ENCODE measurements at regions not wholly inside any gene's neighbourhood (a gene's known extent, or its start where the extent isn't known, plus 50 kb on each side); places are given as distances from the start of the nearest gene placed in this dataset.

- no peak for ATAC-seq (ENCODE audit: low read depth)
- H3K4me1 ChIP-seq (ENCODE audit: insufficient read depth, poor library complexity, severe bottlenecking) = no peaks in the 10 kb centered on the region
- H3K27ac ChIP-seq (ENCODE audit: poor library complexity, severe bottlenecking) = no peak overlapping the region
- no peaks in the 10 kb centered on the region for H3K9me3 ChIP-seq (ENCODE audit: severe bottlenecking)
- peaks cover 13% of the 10 kb centered on the region for H3K27me3 ChIP-seq (ENCODE audit: insufficient read depth, poor library complexity, severe bottlenecking)
- no peaks in the 10 kb centered on the region for H3K36me3 ChIP-seq (ENCODE audit: low read depth)
- no peak for DNase-seq (ENCODE audit: low spot score)
- H3K4me3 ChIP-seq (ENCODE audit: severe bottlenecking) = no peak overlapping the region
- no peak for TF ChIP-seq CTCF (IDR thresholded peaks at IDR 0.05; ENCODE audit: poor library complexity, severe bottlenecking)
Measured at GRCh38 chr5:99617335-99617734, 688.5 kb upstream of the CHD1 start.

DNA sequence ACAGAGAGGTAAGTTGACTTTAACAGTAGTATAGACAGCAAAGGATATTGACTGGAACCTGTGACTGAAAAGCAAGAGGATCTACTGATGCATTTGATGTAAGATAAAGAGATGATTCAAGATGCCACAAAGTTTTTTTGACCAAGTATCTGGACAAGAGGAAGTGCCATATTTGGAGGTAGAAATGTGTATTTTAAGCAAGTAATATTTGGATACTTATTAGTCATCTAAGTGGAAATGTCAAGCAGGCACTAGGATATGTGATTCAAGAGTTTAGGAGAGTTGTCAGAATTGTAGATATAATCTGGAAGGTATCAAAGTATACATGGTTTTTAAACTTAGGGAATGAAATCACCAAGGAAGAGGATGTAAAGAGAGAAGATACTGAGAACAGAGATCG lies 686.1 kb upstream of the CHD1 start:
- Histone ChIP-seq H3K36me3 (ENCODE audit: low read depth) (no peaks in the 10 kb centered on the region), H3K27ac (ENCODE audit: poor library complexity, severe bottlenecking) (no peak overlapping the region), H3K4me1 (ENCODE audit: insufficient read depth, poor library complexity, severe bottlenecking) (no peaks in the 10 kb centered on the region), H3K27me3 (ENCODE audit: insufficient read depth, poor library complexity, severe bottlenecking) (peaks cover 8% of the 10 kb centered on the region), H3K4me3 (ENCODE audit: severe bottlenecking) (no peak overlapping the region), H3K9me3 (ENCODE audit: severe bottlenecking) (no peaks in the 10 kb centered on the region)
- no peak for ATAC-seq (ENCODE audit: low read depth)
- TF ChIP-seq CTCF (IDR thresholded peaks at IDR 0.05; ENCODE audit: poor library complexity, severe bottlenecking) = no peak
- no peak for DNase-seq (ENCODE audit: low spot score)

GRCh38 chr5:99607124-99607523 lies 678.3 kb upstream of the CHD1 start:
- Histone ChIP-seq H3K9me3 (ENCODE audit: severe bottlenecking) (no peaks in the 10 kb centered on the region), H3K36me3 (ENCODE audit: low read depth) (no peaks in the 10 kb centered on the region), H3K4me3 (ENCODE audit: severe bottlenecking) (no peak overlapping the region), H3K27me3 (ENCODE audit: insufficient read depth, poor library complexity, severe bottlenecking) (no peaks in the 10 kb centered on the region), H3K27ac (ENCODE audit: poor library complexity, severe bottlenecking) (no peak overlapping the region), H3K4me1 (ENCODE audit: insufficient read depth, poor library complexity, severe bottlenecking) (no peaks in the 10 kb centered on the region)
- no peak for TF ChIP-seq CTCF (IDR thresholded peaks at IDR 0.05; ENCODE audit: poor library complexity, severe bottlenecking)
- ATAC-seq (ENCODE audit: low read depth) (no peak), DNase-seq (ENCODE audit: low spot score) (no peak)

DNA sequence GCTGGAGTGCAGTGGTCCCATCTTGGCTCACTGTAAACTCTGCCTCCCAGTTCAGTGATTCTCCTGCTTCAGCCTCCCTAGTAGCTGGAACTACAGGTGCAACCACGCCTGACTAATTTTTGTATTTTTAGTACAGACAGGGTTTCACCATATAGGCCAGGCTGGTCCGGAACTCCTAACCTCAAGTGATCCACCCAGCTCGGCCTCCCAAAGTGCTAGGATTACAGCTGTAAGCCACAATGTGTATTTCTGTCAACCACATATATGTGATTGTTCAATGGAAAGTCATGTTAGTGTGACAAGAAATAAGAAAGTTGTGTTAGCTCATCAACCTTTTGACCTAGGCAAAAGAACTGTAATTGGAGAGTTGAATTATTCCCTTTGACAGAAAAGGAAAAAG lies 677.1 kb upstream of the CHD1 start:
- no peaks in the 10 kb centered on the region for H3K4me1 ChIP-seq (ENCODE audit: insufficient read depth, poor library complexity, severe bottlenecking)
- H3K27ac ChIP-seq (ENCODE audit: poor library complexity, severe bottlenecking) = no peak overlapping the region
- no peaks in the 10 kb centered on the region for H3K9me3 ChIP-seq (ENCODE audit: severe bottlenecking)
- no peak for TF ChIP-seq CTCF (IDR thresholded peaks at IDR 0.05; ENCODE audit: poor library complexity, severe bottlenecking)
- ATAC-seq (ENCODE audit: low read depth) (no peak), DNase-seq (ENCODE audit: low spot score) (no peak)
- no peaks in the 10 kb centered on the region for H3K36me3 ChIP-seq (ENCODE audit: low read depth)
- no peaks in the 10 kb centered on the region for H3K27me3 ChIP-seq (ENCODE audit: insufficient read depth, poor library complexity, severe bottlenecking)
- H3K4me3 ChIP-seq (ENCODE audit: severe bottlenecking) = no peak overlapping the region

DNA sequence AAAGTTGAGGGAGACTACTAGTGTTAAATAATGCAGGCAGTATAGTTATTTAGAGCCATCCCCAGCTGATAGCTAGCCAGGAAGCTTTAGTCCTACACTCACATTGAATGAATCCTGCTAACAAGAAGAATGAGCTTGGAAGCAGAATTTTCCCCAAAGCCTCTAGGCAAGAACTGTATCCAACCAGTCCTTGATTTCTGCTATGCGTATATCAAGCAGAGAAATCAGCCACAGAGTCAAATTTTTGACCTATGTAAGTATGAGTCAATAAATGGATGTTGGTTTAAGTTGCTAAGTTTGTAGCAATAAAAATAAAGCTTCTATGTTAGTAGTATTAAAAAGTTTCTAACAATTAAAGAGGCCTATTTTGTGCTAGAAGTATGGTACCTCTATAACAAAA lies 672.1 kb upstream of the CHD1 start:
- H3K4me1 ChIP-seq (ENCODE audit: insufficient read depth, poor library complexity, severe bottlenecking) = no peaks in the 10 kb centered on the region
- H3K27ac ChIP-seq (ENCODE audit: poor library complexity, severe bottlenecking) = no peak overlapping the region
- ATAC-seq (ENCODE audit: low read depth) = no peak
- TF ChIP-seq CTCF (IDR thresholded peaks at IDR 0.05; ENCODE audit: poor library complexity, severe bottlenecking) = no peak
- no peak for DNase-seq (ENCODE audit: low spot score)
- no peaks in the 10 kb centered on the region for H3K27me3 ChIP-seq (ENCODE audit: insufficient read depth, poor library complexity, severe bottlenecking)
- no peaks in the 10 kb centered on the region for H3K36me3 ChIP-seq (ENCODE audit: low read depth)
- no peaks in the 10 kb centered on the region for H3K9me3 ChIP-seq (ENCODE audit: severe bottlenecking)
- no peak overlapping the region for H3K4me3 ChIP-seq (ENCODE audit: severe bottlenecking)
